Activated CD8-positive, alpha-beta T cell treated with anti-CD3 and anti-CD28 coated beads for 36 hours (primary cell): ENCODE measurements at regions not wholly inside any gene's neighbourhood (a gene's known extent, or its start where the extent isn't known, plus 50 kb on each side); places are given as distances from the start of the nearest gene placed in this dataset.

Experiments
- ATAC-seq: fragments of 200-7000 bp; cut with Tn5 transposase; one replicate; pipeline ENCODE4 v1.10.0; 2021; ENCODE audit warnings: mild to moderate bottlenecking, moderate library complexity
- CTCF ChIA-PET: fragments of 350-600 bp; sonication (Branson Sonifier 250); formaldehyde crosslinking; loops from one replicate; lab custom pipeline; 2021; ENCODE audit warnings: antibody characterized with exemption; lab: Charles Lee
- POLR2A ChIA-PET: fragments of 350-600 bp; sonication (Branson Sonifier 250); formaldehyde crosslinking; loops from one replicate; lab custom pipeline; 2021; ENCODE audit warnings: antibody characterized with exemption; lab: Charles Lee
- DNase-seq: peaks from one replicate; pipeline ENCODE4 v3.0.0-alpha.2; 2020
- H3K27ac Mint-ChIP-seq: one replicate; pipeline ENCODE4 v1.8.0; 2021; ENCODE audit warnings: mild to moderate bottlenecking, mixed read lengths
- H3K27me3 Mint-ChIP-seq: one replicate; pipeline ENCODE4 v1.8.0; 2021; ENCODE audit warnings: mixed read lengths
- H3K36me3 Mint-ChIP-seq: one replicate; pipeline ENCODE4 v1.8.0; 2021; ENCODE audit warnings: low read depth, mixed read lengths
- H3K4me1 Mint-ChIP-seq: one replicate; pipeline ENCODE4 v1.8.0; 2021; ENCODE audit warnings: low read depth, mixed read lengths
- H3K4me3 Mint-ChIP-seq: one replicate; pipeline ENCODE4 v1.8.0; 2021; ENCODE audit warnings: mild to moderate bottlenecking, moderate library complexity, mixed read lengths
- H3K9me3 Mint-ChIP-seq: one replicate; pipeline ENCODE4 v1.8.0; 2021; ENCODE audit warnings: mixed read lengths
- CTCF ChIP-seq: fragments of 200-600 bp; IDR thresholded peaks from one replicate; pipeline ENCODE4 v1.8.0; 2022; ENCODE audit warnings: antibody characterized with exemption, mild to moderate bottlenecking
- intact Hi-C: fragments of 100-400 bp; cut with micrococcal nuclease; formaldehyde crosslinking; loops from one replicate; pipeline ENCODE4 v1.10.0; 2022

- no peak overlapping the region for H3K27ac Mint-ChIP-seq
- ChIA-PET CTCF (no interaction called here), POLR2A (no interaction called here)
- no peaks in the 10 kb centered on the region for H3K9me3 Mint-ChIP-seq
- TF ChIP-seq CTCF, result no peak
- DNase-seq (no peak), ATAC-seq (no peak)
- peaks cover 3% of the 10 kb centered on the region for H3K27me3 Mint-ChIP-seq
- no peaks in the 10 kb centered on the region for H3K4me1 Mint-ChIP-seq
- intact Hi-C loops, result no loop called here
- H3K36me3 Mint-ChIP-seq, result no peaks in the 10 kb centered on the region
- no peak overlapping the region for H3K4me3 Mint-ChIP-seq
These were observed 315.6 kb upstream of the CITED2 start for GRCh38 chr6:139690007-139690406.

GRCh38 chr6:139687055-139687454 lies 312.6 kb upstream of the CITED2 start:
- TF ChIP-seq CTCF, result no peak
- Mint-ChIP-seq H3K27me3 (peaks cover 1% of the 10 kb centered on the region), H3K4me1 (no peaks in the 10 kb centered on the region), H3K9me3 (no peaks in the 10 kb centered on the region), H3K36me3 (no peaks in the 10 kb centered on the region), H3K4me3 (no peak overlapping the region), H3K27ac (no peak overlapping the region)
- ATAC-seq, result no peak
- intact Hi-C loops, result no loop called here
- no peak for DNase-seq
- CTCF ChIA-PET, result no interaction called here
- POLR2A ChIA-PET, result no interaction called here

GRCh38 chr6:139686308-139686707 lies 311.9 kb upstream of the CITED2 start:
- ChIA-PET POLR2A (no interaction called here), CTCF (no interaction called here)
- Mint-ChIP-seq H3K4me1 (no peaks in the 10 kb centered on the region), H3K27me3 (no peaks in the 10 kb centered on the region), H3K4me3 (no peak overlapping the region), H3K9me3 (no peaks in the 10 kb centered on the region), H3K27ac (no peak overlapping the region), H3K36me3 (no peaks in the 10 kb centered on the region)
- intact Hi-C loops, result no loop called here
- TF ChIP-seq CTCF, result no peak
- DNase-seq (no peak), ATAC-seq (no peak)

GRCh38 chr6:139685009-139685408 lies 310.6 kb upstream of the CITED2 start:
- POLR2A ChIA-PET, result no interaction called here
- Mint-ChIP-seq H3K4me3 (no peak overlapping the region), H3K27me3 (no peaks in the 10 kb centered on the region), H3K27ac (no peak overlapping the region), H3K36me3 (no peaks in the 10 kb centered on the region), H3K4me1 (no peaks in the 10 kb centered on the region), H3K9me3 (no peaks in the 10 kb centered on the region)
- no peak for ATAC-seq
- CTCF ChIA-PET, result no interaction called here
- TF ChIP-seq CTCF, result no peak
- intact Hi-C loops, result no loop called here
- DNase-seq, result no peak

GRCh38 chr6:139680819-139681218 lies 306.4 kb upstream of the CITED2 start:
- no peaks in the 10 kb centered on the region for H3K27me3 Mint-ChIP-seq
- H3K4me3 Mint-ChIP-seq, result no peak overlapping the region
- no peak overlapping the region for H3K27ac Mint-ChIP-seq

More at GRCh38 chr6:139680819-139681218, 306.4 kb upstream of the CITED2 start:
- ATAC-seq (no peak), DNase-seq (no peak)
- CTCF ChIA-PET, result no interaction called here
- intact Hi-C loops, result no loop called here
- TF ChIP-seq CTCF, result no peak
- Mint-ChIP-seq H3K9me3 (no peaks in the 10 kb centered on the region), H3K36me3 (no peaks in the 10 kb centered on the region), H3K4me1 (no peaks in the 10 kb centered on the region)
- POLR2A ChIA-PET, result no interaction called here
